Midbrain (tissue), 1 donor: ENCODE measurements at regions not wholly inside any gene's neighbourhood (a gene's known extent, or its start where the extent isn't known, plus 50 kb on each side); places are given as distances from the start of the nearest gene placed in this dataset.

Source experiments
- DNase-seq: peaks from one replicate; lab custom pipeline; 2025; lab: John Stamatoyannopoulos, UW

DNA sequence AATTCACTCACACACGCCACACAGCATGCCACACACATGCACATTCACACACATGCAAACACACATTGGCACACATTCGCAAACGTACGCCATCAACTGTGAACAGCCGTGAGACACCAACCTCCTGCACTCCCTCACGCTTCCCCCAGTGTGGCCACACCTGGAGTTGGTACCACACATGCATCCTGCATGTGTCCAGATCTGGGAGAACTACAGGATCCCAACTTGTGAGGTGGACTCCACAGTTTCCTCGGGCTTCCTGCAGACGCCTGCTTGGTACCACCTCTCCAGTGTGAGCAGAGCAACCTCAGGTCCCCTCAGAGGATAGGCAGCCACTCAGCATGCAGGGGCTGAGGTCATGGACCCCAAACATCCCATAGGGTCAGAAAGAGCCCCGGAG, 239.0 kb downstream of the EIPR1 start:
- DNase-seq: no peak

DNA sequence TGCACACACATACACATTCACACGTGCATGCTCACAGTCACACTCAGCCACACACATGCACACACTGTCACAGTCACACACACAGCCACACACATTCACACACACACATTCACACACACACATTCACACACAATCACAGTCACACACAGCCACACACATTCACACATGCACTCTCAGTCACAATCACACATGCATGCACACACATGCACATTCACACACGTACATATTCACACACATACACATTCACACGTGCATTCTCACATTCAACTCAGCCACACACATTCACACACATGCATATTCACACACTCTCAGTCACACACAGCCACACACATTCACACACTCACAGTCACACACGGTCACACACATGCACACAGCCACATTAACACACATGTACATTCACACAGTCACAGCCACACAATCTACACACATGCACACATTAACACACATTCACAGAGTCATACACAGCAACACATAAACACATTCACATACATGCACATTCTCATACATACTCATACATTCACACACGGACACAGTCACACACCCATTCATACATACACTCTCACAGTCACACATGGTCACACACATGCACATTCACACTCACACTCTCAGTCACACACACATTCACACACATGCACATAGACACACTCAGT, 239.8 kb downstream of the EIPR1 start:
- DNase-seq: no peak

DNA sequence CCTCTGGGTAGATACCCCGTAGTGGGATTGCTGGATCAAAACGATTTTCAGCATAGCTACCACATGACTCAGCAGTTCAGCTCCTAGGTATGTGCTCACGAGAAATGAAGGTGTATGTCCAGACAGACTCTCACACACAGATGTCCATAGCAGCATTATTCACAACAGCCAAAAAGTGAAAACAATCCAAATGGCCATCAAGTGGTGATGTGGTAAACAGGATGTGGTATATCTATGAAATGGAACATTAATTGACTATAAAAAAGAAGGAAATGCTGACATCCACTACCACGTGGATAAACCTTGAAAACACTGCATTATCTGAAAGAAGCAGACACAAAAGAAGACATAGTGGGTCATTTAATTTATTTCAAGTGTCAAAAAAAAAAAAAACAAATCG, 241.9 kb downstream of the EIPR1 start:
- no peak for DNase-seq

DNA sequence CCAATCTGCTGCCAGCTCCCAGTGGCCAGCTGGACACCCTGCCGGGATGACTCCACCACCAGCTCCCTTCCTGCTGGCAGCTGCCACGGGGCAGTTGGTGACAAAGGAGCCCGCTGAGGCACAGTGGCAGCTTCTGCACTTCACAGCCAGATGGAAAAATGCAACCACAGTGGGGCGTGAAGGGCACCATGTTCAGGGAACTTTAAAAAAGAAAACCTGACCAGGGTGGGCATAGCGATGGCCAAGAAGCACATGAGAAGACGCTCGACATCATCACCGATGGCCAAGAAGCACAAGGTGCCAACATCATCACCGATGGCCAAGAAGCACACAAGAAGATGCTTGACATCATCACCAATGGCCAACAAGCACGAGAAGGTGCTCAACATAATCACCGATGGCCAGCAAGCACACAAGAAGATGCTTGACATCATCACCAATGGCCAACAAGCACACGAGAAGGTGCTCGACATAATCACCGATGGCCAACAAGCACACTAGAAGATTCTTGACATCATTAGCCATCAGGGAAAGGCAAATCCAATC, 243.5 kb downstream of the EIPR1 start:
- DNase-seq: no peak

DNA sequence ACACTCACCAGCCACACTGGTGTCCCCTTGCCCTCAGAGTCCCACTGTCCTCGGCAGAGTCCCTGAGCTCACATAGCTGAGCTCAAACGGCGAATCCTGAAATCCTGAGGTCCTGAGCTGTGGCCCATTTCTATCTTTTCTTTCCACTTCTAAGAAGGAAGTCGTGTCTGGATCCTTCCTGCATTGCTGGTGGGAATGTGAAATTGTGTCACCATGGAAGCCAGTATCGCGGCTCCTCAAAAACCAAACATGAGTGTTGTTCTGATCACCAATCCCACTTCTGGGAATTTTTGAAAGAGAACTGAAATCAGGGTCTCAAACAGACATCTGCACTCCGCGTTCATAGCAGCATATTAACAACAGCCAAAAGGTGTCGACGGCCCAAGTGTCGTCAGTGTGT, 244.7 kb downstream of the EIPR1 start:
- DNase-seq: no peak

DNA sequence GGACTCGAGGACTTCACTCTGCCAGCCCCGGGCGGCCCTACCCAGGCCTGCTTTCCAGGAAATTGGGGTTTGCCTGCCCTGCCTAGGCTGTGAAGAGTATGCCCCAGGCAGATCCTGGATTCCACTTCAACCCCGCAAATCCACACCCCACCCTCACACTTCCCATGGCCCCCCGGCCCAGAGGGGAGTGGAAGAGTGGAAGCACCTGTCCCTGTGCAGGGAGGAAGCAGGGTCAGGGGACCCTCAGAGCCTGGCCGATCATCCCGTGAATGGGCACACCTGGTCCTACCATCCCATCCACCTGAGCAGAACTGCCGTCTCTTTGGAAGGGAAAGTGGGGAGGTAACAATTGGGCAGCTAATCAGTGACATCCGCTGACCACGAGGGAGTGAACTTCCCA, 245.2 kb downstream of the EIPR1 start:
- DNase-seq: no peak

DNA sequence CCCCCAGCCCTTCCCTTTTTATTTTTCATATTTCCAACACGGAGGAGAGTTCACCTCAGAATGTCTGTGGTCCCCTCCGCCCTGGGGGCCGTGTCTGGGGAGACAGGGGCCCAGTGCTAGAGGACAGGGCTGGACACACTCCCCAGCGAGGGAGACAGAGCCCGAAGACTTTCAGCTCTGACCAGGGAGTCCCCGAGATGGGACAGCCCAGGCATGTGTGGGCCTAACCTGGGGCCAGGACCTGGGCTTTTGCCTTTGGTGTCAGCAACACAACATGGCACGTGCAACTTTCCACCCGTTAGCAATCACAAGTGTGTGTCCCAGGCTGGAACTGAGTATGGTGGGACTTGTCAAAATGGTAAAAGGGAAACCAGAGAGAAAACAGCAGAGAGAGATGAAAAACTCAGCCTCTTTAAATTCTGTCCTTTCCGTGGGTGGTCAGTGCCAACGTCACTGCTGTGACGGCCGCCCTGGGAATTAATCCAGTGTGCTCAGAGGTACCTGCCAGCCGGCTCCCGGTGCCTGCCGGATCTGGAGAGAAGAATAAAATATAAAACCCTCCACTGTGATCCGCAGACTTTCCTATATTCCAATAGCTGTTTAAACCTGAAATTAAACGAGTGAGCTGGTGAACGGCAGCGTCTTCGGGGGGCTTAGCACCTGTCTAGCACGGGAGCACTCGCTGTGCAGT, 245.8 kb downstream of the EIPR1 start:
- peak; percentile 48 for DNase-seq

DNA sequence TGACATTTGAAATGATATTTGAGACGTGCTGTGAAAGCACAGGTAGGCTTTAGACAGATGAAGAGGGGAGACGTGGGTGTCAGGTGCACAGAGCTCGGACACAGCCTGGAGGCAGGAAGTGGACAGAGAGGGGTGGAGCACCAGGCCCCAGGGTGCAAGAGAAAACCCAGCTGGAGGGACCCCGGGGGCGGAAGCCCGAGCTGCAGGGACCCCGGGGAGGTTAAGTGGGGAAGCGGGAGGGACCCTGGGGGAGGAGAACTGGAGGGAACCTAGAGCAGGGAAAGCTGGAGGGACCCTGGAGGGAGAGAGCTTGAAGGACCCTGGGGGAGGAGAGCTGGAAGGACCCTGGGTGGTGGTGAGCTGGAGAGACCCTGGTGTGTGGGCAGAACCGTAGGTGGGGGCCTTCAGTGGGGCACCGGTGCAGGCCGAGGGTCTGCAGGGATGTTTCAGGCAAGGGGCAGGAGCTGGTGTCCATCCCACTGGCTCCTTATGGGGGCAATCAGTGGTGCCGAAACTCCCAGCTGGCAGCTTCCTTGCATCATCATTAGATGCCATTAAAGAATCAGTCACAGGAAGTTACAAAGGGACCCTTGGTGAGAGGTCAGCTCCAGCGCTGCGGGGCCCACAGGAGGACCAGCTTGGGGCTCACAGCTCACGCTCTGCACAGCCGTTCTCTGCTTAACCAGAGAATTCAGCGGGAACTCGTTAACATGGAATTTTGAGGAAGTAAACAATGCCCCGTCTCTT, 246.6 kb downstream of the EIPR1 start:
- no peak for DNase-seq

DNA sequence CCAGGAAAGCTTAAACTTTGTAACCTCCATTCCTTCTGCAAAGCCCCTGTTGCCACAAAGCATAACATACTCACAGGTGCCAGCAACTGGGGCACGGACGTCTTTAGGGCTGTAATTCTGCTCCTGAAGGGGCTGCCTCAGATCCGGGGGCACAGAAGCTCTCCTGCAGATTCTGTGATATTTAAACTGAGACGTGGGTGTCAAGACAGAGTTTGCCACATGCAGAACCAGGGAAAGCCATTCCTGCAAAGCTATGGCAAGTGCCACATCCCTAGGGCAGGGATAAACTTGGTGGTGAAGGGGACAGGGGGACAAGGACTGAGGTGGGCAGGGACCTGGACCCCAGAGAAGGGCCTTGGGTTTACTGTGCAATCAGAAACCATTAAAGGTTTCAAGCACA, 247.2 kb downstream of the EIPR1 start:
- DNase-seq: no peak

DNA sequence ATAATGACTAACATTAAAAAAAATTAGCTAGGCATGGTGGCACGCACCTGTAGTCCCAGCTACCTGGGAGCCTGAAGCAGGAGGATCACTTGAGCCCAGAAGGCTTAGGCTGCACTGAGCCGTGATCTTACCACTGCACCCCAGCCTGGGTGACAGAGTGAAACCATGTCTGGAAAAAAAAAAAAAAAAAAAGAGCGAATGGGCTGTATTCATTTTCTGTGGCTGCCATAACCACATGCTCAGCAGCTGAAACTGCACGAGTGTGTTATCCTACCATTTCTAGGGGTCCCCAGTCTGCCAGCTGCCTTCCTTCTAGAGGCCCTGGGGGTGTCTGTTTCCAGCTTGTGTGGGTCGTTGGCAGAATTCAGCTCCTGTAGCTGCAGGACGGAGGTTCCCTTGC, 247.8 kb downstream of the EIPR1 start:
- no peak for DNase-seq

DNA sequence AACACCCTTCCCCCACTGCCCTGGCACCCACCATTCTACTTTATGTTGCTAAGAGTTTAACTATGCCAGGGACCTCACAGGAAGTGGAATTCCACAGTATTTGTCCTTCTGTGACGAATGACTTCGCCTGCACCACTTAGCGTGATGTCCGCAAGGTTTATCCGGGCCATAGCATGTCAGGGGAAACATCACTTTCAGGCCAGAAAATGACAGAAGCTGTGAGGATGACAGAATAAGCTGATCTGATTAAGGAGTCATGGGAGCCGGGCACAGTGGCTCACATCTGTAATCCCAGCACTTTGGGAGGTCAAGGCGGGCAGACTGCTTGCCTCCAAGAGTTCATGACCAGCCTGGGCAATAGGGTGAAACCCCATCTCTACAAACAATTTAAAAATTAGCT, 248.8 kb downstream of the EIPR1 start:
- DNase-seq: no peak

DNA sequence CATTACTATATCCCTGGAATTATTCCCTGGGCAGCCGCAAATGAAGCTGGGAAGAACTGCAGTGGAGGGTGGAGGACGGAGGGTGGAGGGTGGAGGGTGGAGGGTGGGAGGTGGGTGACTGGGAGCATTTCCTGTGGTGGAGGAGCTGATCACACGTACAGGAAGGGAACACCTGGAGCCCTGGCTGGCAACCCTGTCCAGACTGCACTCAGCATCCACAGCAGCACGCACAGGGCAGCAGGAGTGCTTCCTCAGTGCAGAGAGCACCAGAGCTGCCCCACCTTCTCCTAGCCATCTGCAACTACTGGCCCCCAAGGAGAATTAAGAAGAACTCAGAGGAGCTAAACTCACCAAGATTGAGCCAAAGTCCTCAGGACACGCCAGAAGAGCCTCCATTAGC, 249.9 kb downstream of the EIPR1 start:
- DNase-seq: no peak

DNA sequence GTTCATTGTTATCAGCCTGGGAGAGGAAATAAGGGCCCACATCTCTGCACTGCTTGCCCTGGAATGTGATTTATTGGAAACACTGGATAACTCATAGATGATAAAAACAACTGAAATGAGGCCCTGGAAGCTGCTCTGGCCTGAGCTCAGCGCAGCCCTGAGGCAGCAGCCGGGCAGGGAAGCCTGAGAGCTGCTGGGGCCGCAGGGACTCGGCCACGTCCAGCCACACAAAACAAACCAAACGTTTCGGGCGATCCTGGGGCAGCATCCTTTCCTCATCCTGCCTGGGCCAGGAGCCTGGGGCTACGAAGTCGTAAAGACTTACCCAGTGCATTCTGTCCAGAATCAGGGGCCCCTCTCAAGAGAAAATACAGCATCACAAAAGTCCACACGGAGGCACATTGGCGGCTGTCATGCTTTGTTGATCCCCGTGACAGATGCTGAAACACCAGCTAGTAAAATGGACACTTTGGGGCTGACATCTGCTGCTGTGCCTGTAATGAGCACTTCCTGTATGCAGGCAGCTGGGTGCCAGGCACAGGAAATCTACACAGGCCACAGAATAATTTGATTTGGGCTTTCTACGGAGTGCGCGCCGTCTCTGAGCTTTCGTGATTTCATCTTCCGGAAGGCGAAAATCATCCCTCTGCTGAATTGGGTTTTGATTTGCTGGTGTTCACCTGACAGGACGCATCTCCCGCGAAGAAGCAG, 250.6 kb downstream of the EIPR1 start:
- no peak for DNase-seq

DNA sequence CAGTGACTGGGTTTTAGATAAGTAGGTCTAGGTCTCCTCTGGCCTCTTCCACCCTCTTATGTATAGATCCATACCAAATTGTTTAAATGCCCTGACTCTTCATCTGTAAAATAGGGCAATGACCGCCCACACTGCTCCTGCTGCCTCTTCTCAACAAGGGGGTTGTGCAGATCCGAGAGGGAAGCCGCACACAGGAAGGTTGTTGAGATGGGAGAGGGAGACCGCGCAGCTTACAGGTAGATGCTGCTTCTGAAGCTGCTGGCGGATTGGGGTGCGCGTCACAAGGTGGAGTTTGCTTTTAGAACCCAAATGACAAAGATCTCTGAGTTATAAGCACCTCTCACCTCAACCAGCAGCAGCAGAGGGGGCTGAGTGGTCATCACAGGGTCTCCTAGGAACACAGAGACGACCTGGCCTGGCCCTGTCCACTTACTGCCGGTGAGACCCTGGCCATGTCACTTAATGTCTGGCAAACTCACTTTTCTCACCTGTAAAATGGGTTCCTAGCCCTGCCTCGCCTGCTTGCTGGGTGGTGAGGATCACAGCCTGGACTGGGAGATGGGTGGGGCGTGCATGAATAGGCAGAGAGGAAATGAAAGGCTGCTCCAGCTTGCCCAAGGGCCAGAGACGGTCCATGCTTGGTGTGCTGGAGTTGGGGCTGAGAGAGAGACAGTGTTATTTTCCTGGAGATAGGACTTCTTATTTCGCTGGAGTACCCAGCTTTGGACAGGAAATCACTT, 251.3 kb downstream of the EIPR1 start:
- no peak for DNase-seq

DNA sequence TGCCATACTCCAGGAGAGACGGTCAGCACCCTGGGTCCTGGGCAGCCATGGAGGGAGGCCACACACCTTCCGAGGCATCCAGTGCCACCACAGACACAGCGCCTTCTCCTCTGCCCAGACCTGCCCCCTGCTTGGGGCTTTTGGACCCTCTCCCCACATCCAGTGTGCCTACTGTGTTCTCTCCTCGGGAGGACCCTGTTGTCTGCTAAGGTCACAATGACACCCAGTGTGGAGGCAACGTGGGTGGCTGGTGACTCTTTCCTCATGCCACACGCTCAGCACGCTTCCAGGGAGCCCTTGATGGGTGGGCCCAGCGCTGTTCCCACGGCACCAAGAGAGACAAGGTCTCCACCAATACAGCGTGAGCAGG, 251.9 kb downstream of the EIPR1 start:
- DNase-seq: no peak

DNA sequence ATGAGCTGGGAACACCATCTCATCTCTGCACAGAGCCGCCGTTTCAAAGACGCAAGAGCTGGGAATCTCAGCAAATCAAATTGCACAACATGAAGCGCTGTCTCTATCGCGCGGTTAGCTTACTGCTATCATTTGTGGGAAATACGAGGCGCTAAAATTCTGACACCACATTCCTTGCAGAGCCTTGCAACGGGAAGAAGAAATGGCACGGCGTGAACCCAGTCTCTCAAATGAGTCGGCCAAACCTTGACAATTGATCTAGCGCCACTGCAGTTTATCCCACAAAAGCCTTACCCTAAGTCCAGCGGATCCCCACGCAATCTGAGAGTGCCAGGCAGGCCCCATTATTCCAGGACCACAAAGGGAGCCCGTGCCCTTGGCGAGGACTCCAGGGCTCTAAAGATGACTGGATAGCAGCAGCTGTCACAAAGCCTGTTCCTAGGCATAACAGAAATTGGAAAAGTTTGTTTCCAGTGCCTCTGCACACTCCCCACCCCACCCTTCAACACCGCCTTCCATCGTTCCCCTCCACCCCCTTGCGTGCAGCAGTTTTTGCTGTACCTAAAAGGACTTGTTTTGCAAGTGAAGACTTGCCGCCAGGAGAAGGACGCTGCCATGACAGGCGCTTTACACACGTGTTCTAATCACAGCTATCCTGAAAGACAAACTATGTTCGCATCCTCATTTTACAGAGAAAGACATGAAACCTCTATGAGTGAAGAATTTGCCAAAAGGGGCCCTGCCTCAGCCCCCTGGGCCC, 252.4 kb downstream of the EIPR1 start:
- no peak for DNase-seq

DNA sequence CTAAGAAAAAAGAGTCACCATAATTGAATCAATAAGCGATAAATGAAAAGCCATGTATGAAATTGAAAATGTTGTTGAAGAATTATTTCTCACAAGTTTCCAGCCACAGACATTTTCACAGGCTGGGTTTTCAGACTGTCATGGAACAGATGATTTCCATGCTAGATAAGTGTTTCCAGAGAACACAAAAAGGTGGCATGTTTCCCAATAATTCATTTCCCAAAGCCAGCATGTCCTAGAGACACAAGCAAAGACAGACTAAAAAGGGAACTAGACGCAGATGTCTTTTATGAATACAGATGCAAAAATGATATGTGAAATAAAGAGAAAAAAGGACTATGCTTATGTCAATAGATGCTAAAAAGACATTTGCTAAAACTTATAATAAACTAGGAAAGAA, 255.1 kb downstream of the EIPR1 start:
- DNase-seq: no peak

DNA sequence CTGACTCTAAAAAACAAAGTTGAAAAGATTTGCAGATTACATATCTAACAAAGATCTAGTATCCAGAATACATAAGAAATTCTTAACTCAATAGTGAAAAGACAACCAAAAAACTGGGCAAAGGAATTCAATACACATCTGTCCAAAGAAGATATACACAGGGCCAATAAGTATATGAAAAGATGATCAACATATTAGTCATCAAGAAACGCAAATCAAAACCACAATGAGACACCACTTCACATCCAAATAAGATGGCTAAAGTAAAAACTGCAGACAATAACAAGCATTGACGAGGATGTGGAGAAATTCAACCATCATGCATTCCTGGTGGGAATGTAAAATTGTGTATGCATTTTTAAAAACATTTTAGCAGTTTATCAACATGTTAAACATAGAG, 256.0 kb downstream of the EIPR1 start:
- DNase-seq: no peak

DNA sequence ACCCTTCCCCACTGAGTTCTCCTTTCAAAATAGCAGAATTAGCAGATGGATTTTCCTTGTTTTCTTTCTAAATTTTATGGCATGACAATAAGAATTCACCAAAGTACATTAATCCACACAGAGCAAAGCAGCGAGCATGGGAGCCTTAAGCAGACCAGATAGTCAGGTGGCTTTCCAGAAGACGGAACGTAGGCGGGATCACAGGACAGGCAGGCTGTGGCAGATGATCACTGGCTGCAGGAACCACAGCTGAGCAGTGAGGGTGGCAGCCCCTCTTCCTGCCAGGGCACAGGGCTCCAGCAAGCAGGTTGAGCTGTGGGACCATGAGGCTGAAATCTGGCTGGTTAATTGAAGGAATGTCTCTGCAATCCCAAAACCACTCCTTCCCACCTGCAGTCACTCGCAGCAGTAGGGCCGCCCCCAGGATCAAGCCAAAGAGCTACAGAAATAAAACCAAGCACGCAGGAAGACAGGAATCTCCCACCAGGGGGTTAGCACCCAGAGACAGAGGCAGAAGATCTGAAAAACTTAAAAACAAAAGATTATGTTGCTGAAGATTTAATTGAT, 259.9 kb downstream of the EIPR1 start:
- no peak for DNase-seq

DNA sequence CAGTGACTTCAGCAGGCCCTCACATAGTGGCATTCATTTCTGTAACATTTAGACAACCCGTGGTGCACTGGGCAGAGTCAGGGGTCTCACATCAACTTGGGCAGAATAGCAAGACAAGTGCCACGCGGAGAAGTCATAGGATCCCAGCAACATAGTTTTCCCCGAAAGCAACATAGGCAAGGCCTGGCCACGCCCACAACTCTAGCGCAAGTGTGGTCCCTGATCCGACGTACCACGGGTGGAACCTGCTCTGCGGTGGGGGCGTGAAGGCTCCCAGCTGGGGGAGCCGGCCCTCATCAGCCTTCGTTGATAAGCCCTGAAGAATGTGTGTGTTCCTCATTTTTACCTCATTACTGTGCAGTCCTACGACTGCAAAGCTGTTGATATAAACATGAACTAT, 261.2 kb downstream of the EIPR1 start:
- DNase-seq: no peak
